Prostate gland (tissue), 2 donors: ENCODE measurements at regions not wholly inside any gene's neighbourhood (a gene's known extent, or its start where the extent isn't known, plus 50 kb on each side); places are given as distances from the start of the nearest gene placed in this dataset.
"Not testable (repeated sequence)": the region's sequence is repeated elsewhere in the genome, so short reads cannot be mapped to it uniquely, and the experiment has no call there.

Experiments used
- POLR2A ChIP-seq: fragments of 450-650 bp; IDR thresholded peaks from one replicate; pipeline ENCODE4 v1.6.1; 2016; ENCODE audit warnings: antibody characterized with exemption, mild to moderate bottlenecking
- TF ChIP-seq, protein P1 (sequence below), 4 experiments: fragments of 200-600 bp in 2 of 4; fragments of 450-650 bp in 2 of 4; sonication (generic) in 2 of 4; IDR thresholded peaks; 1 replicate in 3 of 4; 2 replicates in 1 of 4; pipeline ENCODE4 v1.5.1; 2016 to 2019; ENCODE audit warnings: antibody characterized with exemption in 4 of 4, mild to moderate bottlenecking in 2 of 4, moderate library complexity in 2 of 4

DNA sequence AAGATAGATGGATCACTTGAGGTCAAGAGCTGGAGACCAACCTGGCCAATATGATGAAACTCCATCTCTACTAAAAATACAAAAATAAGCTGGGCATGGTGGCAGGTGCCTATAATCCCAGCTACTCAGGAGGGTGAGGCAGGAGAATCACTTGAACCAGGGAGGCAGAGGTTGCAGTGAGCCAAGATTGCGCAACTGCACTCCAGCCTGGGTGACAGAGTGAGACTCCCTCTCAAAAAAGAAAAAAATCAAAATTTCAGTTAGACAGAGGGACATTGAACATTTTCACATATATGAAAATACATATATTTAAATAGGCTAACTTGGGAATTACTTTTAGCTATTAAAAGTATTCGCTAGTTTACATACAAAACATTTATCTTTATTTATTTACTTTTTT lies 293.6 kb upstream of the KCNH7 start:
- TF ChIP-seq, protein P1, sequence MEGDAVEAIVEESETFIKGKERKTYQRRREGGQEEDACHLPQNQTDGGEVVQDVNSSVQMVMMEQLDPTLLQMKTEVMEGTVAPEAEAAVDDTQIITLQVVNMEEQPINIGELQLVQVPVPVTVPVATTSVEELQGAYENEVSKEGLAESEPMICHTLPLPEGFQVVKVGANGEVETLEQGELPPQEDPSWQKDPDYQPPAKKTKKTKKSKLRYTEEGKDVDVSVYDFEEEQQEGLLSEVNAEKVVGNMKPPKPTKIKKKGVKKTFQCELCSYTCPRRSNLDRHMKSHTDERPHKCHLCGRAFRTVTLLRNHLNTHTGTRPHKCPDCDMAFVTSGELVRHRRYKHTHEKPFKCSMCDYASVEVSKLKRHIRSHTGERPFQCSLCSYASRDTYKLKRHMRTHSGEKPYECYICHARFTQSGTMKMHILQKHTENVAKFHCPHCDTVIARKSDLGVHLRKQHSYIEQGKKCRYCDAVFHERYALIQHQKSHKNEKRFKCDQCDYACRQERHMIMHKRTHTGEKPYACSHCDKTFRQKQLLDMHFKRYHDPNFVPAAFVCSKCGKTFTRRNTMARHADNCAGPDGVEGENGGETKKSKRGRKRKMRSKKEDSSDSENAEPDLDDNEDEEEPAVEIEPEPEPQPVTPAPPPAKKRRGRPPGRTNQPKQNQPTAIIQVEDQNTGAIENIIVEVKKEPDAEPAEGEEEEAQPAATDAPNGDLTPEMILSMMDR (IDR thresholded peaks at IDR 0.05), result not testable (repeated sequence)
- TF ChIP-seq POLR2A, result not testable (repeated sequence)
